Activated naive CD8-positive, alpha-beta T cell treated with anti-CD3 and anti-CD28 coated beads, Interleukin-2, amount 50 U/mL, for 24 hours (primary cell): ENCODE measurements at regions not wholly inside any gene's neighbourhood (a gene's known extent, or its start where the extent isn't known, plus 50 kb on each side); places are given as distances from the start of the nearest gene placed in this dataset.

Experiments used
- ATAC-seq: fragments of 150-1000 bp; cut with Tn5 transposase; one replicate; pipeline ENCODE4 v1.10.0; 2021
- DNase-seq: peaks from one replicate; pipeline ENCODE4 v3.0.0; 2021
- H3K27ac Mint-ChIP-seq: one replicate; pipeline ENCODE4 v1.8.0; 2021; ENCODE audit warnings: mild to moderate bottlenecking, mixed read lengths
- H3K27me3 Mint-ChIP-seq: one replicate; pipeline ENCODE4 v1.8.0; 2021; ENCODE audit warnings: mixed read lengths
- H3K36me3 Mint-ChIP-seq: one replicate; pipeline ENCODE4 v1.8.0; 2021; ENCODE audit warnings: low read depth, mixed read lengths
- H3K4me1 Mint-ChIP-seq: one replicate; pipeline ENCODE4 v1.8.0; 2021; ENCODE audit warnings: mixed read lengths
- H3K4me3 Mint-ChIP-seq: one replicate; pipeline ENCODE4 v1.8.0; 2021; ENCODE audit warnings: mild to moderate bottlenecking, moderate library complexity, mixed read lengths
- H3K9me3 Mint-ChIP-seq: one replicate; pipeline ENCODE4 v1.8.0; 2021; ENCODE audit warnings: mixed read lengths

GRCh38 chr12:66852091-66852490 is 173.2 kb upstream of the GRIP1 start:
- Mint-ChIP-seq H3K9me3 (no peaks in the 10 kb centered on the region), H3K27ac (no peak overlapping the region), H3K4me3 (no peak overlapping the region), H3K4me1 (no peaks in the 10 kb centered on the region), H3K36me3 (no peaks in the 10 kb centered on the region), H3K27me3 (no peaks in the 10 kb centered on the region)
- DNase-seq (no peak), ATAC-seq (no peak)

- Mint-ChIP-seq H3K27ac (no peak overlapping the region), H3K9me3 (no peaks in the 10 kb centered on the region), H3K4me1 (peaks cover 5% of the 10 kb centered on the region), H3K27me3 (no peaks in the 10 kb centered on the region), H3K4me3 (no peak overlapping the region), H3K36me3 (no peaks in the 10 kb centered on the region)
- DNase-seq: no peak
- no peak for ATAC-seq
Measured at GRCh38 chr12:66852765-66853164, 173.9 kb upstream of the GRIP1 start.

GRCh38 chr12:66859751-66860440 is 181.0 kb upstream of the GRIP1 start:
- H3K9me3 Mint-ChIP-seq: no peaks in the 10 kb centered on the region
- H3K27ac Mint-ChIP-seq: no peak overlapping the region
- peak; percentile 24 for ATAC-seq

GRCh38 chr12:66860752-66861750 is 182.2 kb upstream of the GRIP1 start:
- Mint-ChIP-seq H3K4me3 (no peak overlapping the region), H3K9me3 (no peaks in the 10 kb centered on the region)
- no peak for ATAC-seq

More at GRCh38 chr12:66859751-66860440, 181.0 kb upstream of the GRIP1 start:
- peaks cover 24% of the 10 kb centered on the region for H3K4me1 Mint-ChIP-seq
- H3K4me3 Mint-ChIP-seq: no peak overlapping the region
- DNase-seq: no peak
- no peaks in the 10 kb centered on the region for H3K27me3 Mint-ChIP-seq
- no peaks in the 10 kb centered on the region for H3K36me3 Mint-ChIP-seq

GRCh38 chr12:66862356-66862985 is 183.6 kb upstream of the GRIP1 start:
- H3K27me3 Mint-ChIP-seq: peaks cover 5% of the 10 kb centered on the region
- no peak overlapping the region for H3K27ac Mint-ChIP-seq
- H3K9me3 Mint-ChIP-seq: no peaks in the 10 kb centered on the region
- peaks cover 22% of the 10 kb centered on the region for H3K4me1 Mint-ChIP-seq
- H3K4me3 Mint-ChIP-seq: no peak overlapping the region
- no peaks in the 10 kb centered on the region for H3K36me3 Mint-ChIP-seq
- ATAC-seq (no peak), DNase-seq (no peak)

More at GRCh38 chr12:66860752-66861750, 182.2 kb upstream of the GRIP1 start:
- Mint-ChIP-seq H3K4me1 (peaks cover 24% of the 10 kb centered on the region), H3K27me3 (peaks cover 5% of the 10 kb centered on the region), H3K36me3 (no peaks in the 10 kb centered on the region), H3K27ac (no peak overlapping the region)
- DNase-seq: peak; percentile 70

GRCh38 chr12:66863276-66863675 is 184.4 kb upstream of the GRIP1 start:
- Mint-ChIP-seq H3K27ac (no peak overlapping the region), H3K4me3 (no peak overlapping the region), H3K36me3 (no peaks in the 10 kb centered on the region), H3K27me3 (peaks cover 5% of the 10 kb centered on the region), H3K9me3 (no peaks in the 10 kb centered on the region), H3K4me1 (peaks cover 17% of the 10 kb centered on the region)
- ATAC-seq: no peak
- no peak for DNase-seq

GRCh38 chr12:66877925-66878324 is 199.0 kb upstream of the GRIP1 start:
- Mint-ChIP-seq H3K4me3 (no peak overlapping the region), H3K4me1 (peaks cover 2% of the 10 kb centered on the region), H3K9me3 (no peaks in the 10 kb centered on the region), H3K27ac (no peak overlapping the region), H3K36me3 (no peaks in the 10 kb centered on the region), H3K27me3 (peaks cover 2% of the 10 kb centered on the region)
- ATAC-seq (no peak), DNase-seq (no peak)

GRCh38 chr12:66879409-66879808 is 200.5 kb upstream of the GRIP1 start:
- H3K4me3 Mint-ChIP-seq: no peak overlapping the region

GRCh38 chr12:66881386-66881785 is 202.5 kb upstream of the GRIP1 start:
- peaks cover 6% of the 10 kb centered on the region for H3K4me1 Mint-ChIP-seq
- no peaks in the 10 kb centered on the region for H3K9me3 Mint-ChIP-seq
- no peak overlapping the region for H3K4me3 Mint-ChIP-seq
- H3K27me3 Mint-ChIP-seq: peaks cover 2% of the 10 kb centered on the region
- H3K36me3 Mint-ChIP-seq: no peaks in the 10 kb centered on the region
- ATAC-seq (no peak), DNase-seq (no peak)
- no peak overlapping the region for H3K27ac Mint-ChIP-seq

More at GRCh38 chr12:66879409-66879808, 200.5 kb upstream of the GRIP1 start:
- no peak for DNase-seq
- H3K4me1 Mint-ChIP-seq: peaks cover 2% of the 10 kb centered on the region
- H3K27ac Mint-ChIP-seq: no peak overlapping the region
- ATAC-seq: no peak
- no peaks in the 10 kb centered on the region for H3K9me3 Mint-ChIP-seq
- H3K27me3 Mint-ChIP-seq: peaks cover 2% of the 10 kb centered on the region
- no peaks in the 10 kb centered on the region for H3K36me3 Mint-ChIP-seq

GRCh38 chr12:66884091-66884490 is 205.2 kb upstream of the GRIP1 start:
- Mint-ChIP-seq H3K36me3 (no peaks in the 10 kb centered on the region), H3K9me3 (no peaks in the 10 kb centered on the region), H3K4me3 (no peak overlapping the region), H3K4me1 (peaks cover 4% of the 10 kb centered on the region), H3K27ac (no peak overlapping the region), H3K27me3 (peaks cover 2% of the 10 kb centered on the region)
- no peak for DNase-seq
- no peak for ATAC-seq

GRCh38 chr12:66885115-66885875 is 206.4 kb upstream of the GRIP1 start:
- Mint-ChIP-seq H3K27ac (no peak overlapping the region), H3K9me3 (no peaks in the 10 kb centered on the region), H3K4me1 (peaks cover 4% of the 10 kb centered on the region), H3K36me3 (no peaks in the 10 kb centered on the region), H3K4me3 (no peak overlapping the region), H3K27me3 (peaks cover 2% of the 10 kb centered on the region)
- ATAC-seq (peak; percentile 20), DNase-seq (no peak)

- no peaks in the 10 kb centered on the region for H3K36me3 Mint-ChIP-seq
- no peak for DNase-seq
Measured at GRCh38 chr12:66896797-66897196, 217.9 kb upstream of the GRIP1 start.

GRCh38 chr12:66898700-66899469 is 220.0 kb upstream of the GRIP1 start:
- DNase-seq: no peak
- Mint-ChIP-seq H3K27ac (no peak overlapping the region), H3K27me3 (no peaks in the 10 kb centered on the region), H3K4me3 (no peak overlapping the region), H3K4me1 (peaks cover 27% of the 10 kb centered on the region), H3K9me3 (no peaks in the 10 kb centered on the region), H3K36me3 (no peaks in the 10 kb centered on the region)
- ATAC-seq: no peak

More at GRCh38 chr12:66896797-66897196, 217.9 kb upstream of the GRIP1 start:
- no peak overlapping the region for H3K27ac Mint-ChIP-seq
- H3K9me3 Mint-ChIP-seq: no peaks in the 10 kb centered on the region
- no peaks in the 10 kb centered on the region for H3K27me3 Mint-ChIP-seq
- H3K4me1 Mint-ChIP-seq: peaks cover 23% of the 10 kb centered on the region
- no peak overlapping the region for H3K4me3 Mint-ChIP-seq
- no peak for ATAC-seq
